Adrenal gland (tissue), 9 donors: ENCODE measurements at regions not wholly inside any gene's neighbourhood (a gene's known extent, or its start where the extent isn't known, plus 50 kb on each side); places are given as distances from the start of the nearest gene placed in this dataset.
"Not testable (repeated sequence)": the region's sequence is repeated elsewhere in the genome, so short reads cannot be mapped to it uniquely, and the experiment has no call there.

ENCODE experiments used
- DNase-seq, 7 donors: peaks; one replicate each; pipeline ENCODE4 v3.0.0-alpha.2; 2019 to 2020
- H3K27ac ChIP-seq, 5 donors: fragments of 200-600 bp; sonication (generic) in 4 of 5; 1 replicate in 3 of 5; 2 replicates in 2 of 5; pipeline versions ENCODE4 v1.5.1 to v1.8.0; 2016 to 2020; ENCODE audit warnings: mild to moderate bottlenecking in 1 of 5
- H3K27me3 ChIP-seq: fragments of 200-600 bp; 2 replicates; pipeline ENCODE4 v1.8.0; 2021
- H3K36me3 ChIP-seq, 2 donors: fragments of 200-600 bp; replicated peaks in 1 of 2; 1 replicate in 1 of 2; 2 replicates in 1 of 2; pipeline versions ENCODE4 v1.5.1 to v1.8.0; 2018 to 2022
- H3K4me1 ChIP-seq, 2 donors: fragments of 200-600 bp; replicated peaks in 1 of 2; 1 replicate in 1 of 2; 2 replicates in 1 of 2; pipeline versions ENCODE4 v1.5.1 to v1.8.0; 2018 to 2021
- H3K4me3 ChIP-seq, 4 donors: fragments of 200-600 bp; sonication (generic) in 3 of 4; one replicate each; pipeline ENCODE4 v1.5.1; 2016 to 2018
- H3K9me3 ChIP-seq, 3 donors: fragments of 200-600 bp; sonication (generic) in 1 of 3; replicated peaks in 1 of 3; 1 replicate in 2 of 3; 2 replicates in 1 of 3; pipeline versions ENCODE4 v1.5.1 to v1.8.0; 2016 to 2021
- CTCF ChIP-seq, 6 experiments: fragments of 450-650 bp in 4 of 6; fragments of 200-600 bp in 2 of 6; sonication (generic) in 1 of 6; IDR thresholded peaks; 1 replicate in 5 of 6; 2 replicates in 1 of 6; pipeline versions ENCODE4 v1.5.1 to v1.8.0; 2016 to 2021; ENCODE audit warnings: antibody characterized with exemption in 6 of 6, mild to moderate bottlenecking in 2 of 6, moderate library complexity in 1 of 6
- POLR2A ChIP-seq, 2 donors: fragments of 450-650 bp; IDR thresholded peaks; one replicate each; pipeline ENCODE4 v1.6.1; 2017; ENCODE audit warnings: antibody characterized with exemption in 2 of 2, mild to moderate bottlenecking in 2 of 2, moderate library complexity in 1 of 2
- WGBS, 4 donors: extraction: QIAGEN DNeasy Blood & Tissue Kit in 2 of 4; methylation state at CpG; one replicate each; pipeline versions ENCODE4 v1.1.5 to v1.1.7; 2013 to 2017; 5-methylcytosine and 5-hydroxymethylcytosine counted together
- intact Hi-C, 2 donors: fragments of 100-400 bp; cut with DNase I; formaldehyde crosslinking; loops; one replicate each; pipeline versions ENCODE4 v1.14.1 to v1.15.0; 2022 to 2023
- donor health status: healthy with polysubstance abuse.
- donor health status: Bipolar disorder and iron deficiency.
- donor health status: DM: yes; HTN: yes; CAD: no.
- donor health status: DM: no; HTN: no; CAD: no.
- donor health status: DM: no; HTN: no; CAD: no.

DNA sequence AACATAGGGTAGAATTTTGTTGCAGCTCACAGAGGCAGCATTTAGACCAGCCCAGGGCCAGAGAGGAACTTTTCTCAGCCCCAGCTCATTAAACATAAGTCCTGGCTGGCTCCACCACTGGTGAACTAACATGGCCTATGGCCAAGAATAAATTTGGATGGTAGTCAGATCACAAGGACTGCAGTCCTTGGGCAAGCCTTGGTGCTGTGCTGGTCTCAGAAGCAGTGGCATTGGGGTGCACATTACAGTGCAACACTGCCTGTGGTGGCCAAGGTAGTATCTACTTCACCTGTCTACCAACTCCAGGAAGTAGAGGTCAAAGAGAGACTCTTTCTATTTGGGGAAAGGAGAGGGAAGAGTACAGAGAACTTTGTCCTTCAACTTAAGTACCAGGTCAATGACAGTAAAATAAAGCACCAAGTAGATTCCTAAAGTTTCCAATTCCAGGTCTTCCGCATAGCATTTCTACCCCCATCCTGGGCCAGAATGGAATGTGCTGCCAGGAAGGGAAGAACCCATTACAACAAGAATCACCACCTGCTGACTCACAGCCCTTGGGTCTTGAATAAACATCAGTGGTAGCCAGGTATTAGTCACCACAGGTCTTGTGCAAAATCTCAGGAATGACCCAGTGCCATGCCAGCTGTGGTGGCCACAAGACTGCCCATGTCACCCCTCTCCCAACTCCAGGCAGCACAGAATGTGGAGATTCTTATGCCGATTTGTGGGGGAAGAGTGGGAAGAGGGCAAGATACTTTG, 155.4 kb upstream of the FSIP2 start:
- Histone ChIP-seq H3K27ac (no peak overlapping the region), H3K9me3 (no peaks in the 10 kb centered on the region), H3K36me3 (no peaks in the 10 kb centered on the region), H3K27me3 (no peaks in the 10 kb centered on the region), H3K4me1 (no peaks in the 10 kb centered on the region), H3K4me3 (no peak overlapping the region)
- 40 to 90% (median 79%) methylated on average over 2 of the region's 2 CpGs for WGBS, 4 donors
- no peak for TF ChIP-seq CTCF (IDR thresholded peaks at IDR 0.05)
- no peak for TF ChIP-seq POLR2A (IDR thresholded peaks at IDR 0.05)
- DNase-seq, result no peak
- intact Hi-C loops, result no loop called here

GRCh38 chr2:185585165-185585564, 153.4 kb upstream of the FSIP2 start:
- H3K27ac ChIP-seq, H3K4me1 ChIP-seq, DNase-seq, H3K9me3 ChIP-seq, intact Hi-C loops, H3K27me3 ChIP-seq, H3K4me3 ChIP-seq, H3K36me3 ChIP-seq: not testable (repeated sequence)
- 67 to 93% (median 85%) methylated on average over 5 of the region's 5 CpGs for WGBS, 4 donors

DNA sequence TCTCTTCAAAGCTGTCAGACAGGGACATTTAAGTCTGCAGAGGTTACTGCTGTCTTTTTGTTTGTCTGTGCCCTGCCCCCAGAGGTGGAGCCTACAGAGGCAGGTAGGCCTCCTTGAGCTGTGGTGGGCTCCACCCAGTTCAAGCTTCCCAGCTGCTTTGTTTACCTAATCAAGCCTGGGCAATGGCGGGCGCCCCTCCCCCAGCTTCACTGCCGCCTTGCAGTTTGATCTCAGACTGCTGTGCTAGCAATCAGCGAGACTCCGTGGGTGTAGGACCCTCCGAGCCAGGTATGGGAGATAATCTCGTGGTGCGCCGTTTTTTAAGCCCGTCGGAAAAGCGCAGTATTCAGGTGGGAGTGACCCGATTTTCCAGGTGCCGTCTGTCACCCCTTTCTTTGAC, 147.3 kb upstream of the FSIP2 start:
- H3K9me3 ChIP-seq, DNase-seq, intact Hi-C loops, H3K36me3 ChIP-seq, H3K27ac ChIP-seq, H3K4me1 ChIP-seq, H3K4me3 ChIP-seq, H3K27me3 ChIP-seq: not testable (repeated sequence)
- 81 to 90% (median 86%) methylated on average over 12 to 14 of the region's 14 CpGs for WGBS, 4 donors

DNA sequence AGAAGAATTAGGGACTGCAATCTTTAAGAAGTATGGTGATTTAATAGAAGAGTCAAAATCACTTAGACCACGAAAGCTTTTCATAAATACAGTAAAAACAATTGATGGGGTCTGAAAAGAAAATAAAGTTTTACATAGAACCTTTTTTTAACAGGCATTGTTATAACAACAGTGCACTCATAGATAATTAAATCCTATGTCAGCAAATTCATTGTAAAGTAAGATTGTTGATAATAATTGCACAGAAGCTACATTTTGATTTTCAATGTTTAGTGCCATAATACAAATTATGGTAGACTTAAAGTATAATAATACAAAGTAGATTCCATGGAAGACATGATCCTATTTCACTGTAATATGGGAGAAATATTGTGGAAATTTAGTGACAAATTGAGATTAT, 130.7 kb upstream of the FSIP2 start:
- Histone ChIP-seq H3K4me3 (no peak overlapping the region), H3K27ac (no peak overlapping the region), H3K36me3 (no peaks in the 10 kb centered on the region), H3K4me1 (no peaks in the 10 kb centered on the region), H3K9me3 (no peaks in the 10 kb centered on the region), H3K27me3 (no peaks in the 10 kb centered on the region)
- intact Hi-C loops, result no loop called here
- DNase-seq, result no peak
- WGBS, 4 donors, result 48 to 73% (median 64%) methylated on average over 1 of the region's 1 CpG
- TF ChIP-seq CTCF (IDR thresholded peaks at IDR 0.05) (no peak), POLR2A (IDR thresholded peaks at IDR 0.05) (no peak)

DNA sequence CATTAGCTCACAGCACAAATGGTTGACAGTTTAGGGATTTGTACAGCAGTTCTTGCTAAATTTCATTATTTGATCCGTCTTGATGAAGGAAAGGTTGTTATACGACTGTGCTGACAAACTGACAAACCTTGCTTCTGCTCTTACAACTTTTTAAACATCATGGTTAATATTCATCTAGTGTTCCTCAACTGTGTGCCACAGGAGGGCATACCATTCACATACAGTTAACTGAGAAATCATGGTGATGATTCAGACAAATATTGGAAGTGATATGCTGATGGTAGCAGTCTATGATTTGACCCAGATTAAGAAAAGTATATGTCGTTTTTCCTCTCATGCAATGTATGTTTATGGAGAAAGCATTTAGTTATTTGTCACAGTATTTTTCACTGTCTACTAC, 129.8 kb upstream of the FSIP2 start:
- no peak for DNase-seq
- WGBS, 4 donors, result 39 to 53% (median 45%) methylated on average over 3 of the region's 3 CpGs
- intact Hi-C loops, result no loop called here
- no peaks in the 10 kb centered on the region for H3K4me1 ChIP-seq
- TF ChIP-seq CTCF (IDR thresholded peaks at IDR 0.05) (peak in 2 of 6 experiments; percentile 15 to 20), POLR2A (IDR thresholded peaks at IDR 0.05) (no peak)
- no peak overlapping the region for H3K27ac ChIP-seq
- no peaks in the 10 kb centered on the region for H3K27me3 ChIP-seq
- no peak overlapping the region for H3K4me3 ChIP-seq
- no peaks in the 10 kb centered on the region for H3K36me3 ChIP-seq
- no peaks in the 10 kb centered on the region for H3K9me3 ChIP-seq
